ENCODE measurements at regions not wholly inside any gene's neighbourhood (a gene's known extent, or its start where the extent isn't known, plus 50 kb on each side); places are given as distances from the start of the nearest gene placed in this dataset.
"Not testable (repeated sequence)": the region's sequence is repeated elsewhere in the genome, so short reads cannot be mapped to it uniquely, and the experiment has no call there.

DNA sequence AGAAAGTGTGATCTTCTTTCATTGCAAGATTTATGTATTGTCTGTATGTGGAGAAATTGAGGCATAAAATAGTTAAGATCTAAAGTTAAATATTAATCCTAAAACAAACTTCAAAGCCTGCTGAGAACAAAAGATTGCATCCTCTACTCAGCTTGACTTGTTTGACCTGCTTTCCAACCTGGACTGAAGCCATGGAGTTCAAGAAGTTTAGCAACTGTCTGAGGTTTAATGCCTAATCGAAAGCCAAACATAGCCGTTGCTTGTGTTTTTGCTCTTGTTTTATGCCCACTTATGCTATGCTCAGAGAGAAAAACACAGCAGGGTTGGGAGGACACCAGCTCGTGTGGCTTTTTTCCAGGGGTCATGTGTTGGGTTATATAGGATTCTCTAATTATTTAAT, 135.6 kb downstream of the NUFIP1 start:
- TF ChIP-seq CTCF (IDR thresholded peaks at IDR 0.05; ENCODE audit: insufficient read depth, low read depth, low read length, missing control alignments), result no peak
- DNase-seq (ENCODE audit: low read depth), result no peak
- no peak overlapping the region for H3K4me3 ChIP-seq (ENCODE audit: low read depth, low read length)

GRCh38 chr13:44848920-44849676, 140.2 kb downstream of the NUFIP1 start:
- no peak for TF ChIP-seq CTCF (IDR thresholded peaks at IDR 0.05; ENCODE audit: insufficient read depth, low read depth, low read length, missing control alignments)
- DNase-seq (ENCODE audit: low read depth), result no peak
- no peak overlapping the region for H3K4me3 ChIP-seq (ENCODE audit: low read depth, low read length)

- DNase-seq (ENCODE audit: low read depth); H3K4me3 ChIP-seq (ENCODE audit: low read depth, low read length): not testable (repeated sequence)
These were observed 143.8 kb downstream of the NUFIP1 start for GRCh38 chr13:44845281-44846058.

DNA sequence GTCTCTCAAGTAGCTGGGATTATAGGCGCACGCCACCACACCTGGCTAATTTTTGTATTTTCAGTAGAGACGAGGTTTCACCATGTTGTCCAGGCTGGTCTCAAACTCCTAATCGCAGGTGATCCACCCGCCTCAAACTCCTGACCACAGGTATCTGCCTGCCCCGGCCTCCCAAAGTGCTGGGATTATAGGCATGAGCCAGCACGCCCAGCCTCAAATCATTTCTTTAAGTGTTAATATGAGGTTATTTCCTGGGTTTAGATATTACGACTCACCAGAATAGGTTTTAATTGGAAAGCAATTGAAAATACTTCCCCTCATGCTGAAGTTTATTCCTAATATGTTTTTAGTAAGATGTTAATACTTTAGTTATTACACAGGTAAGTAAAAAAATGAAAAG, 144.5 kb downstream of the NUFIP1 start:
- no peak for DNase-seq (ENCODE audit: low read depth)
- TF ChIP-seq CTCF (IDR thresholded peaks at IDR 0.05; ENCODE audit: insufficient read depth, low read depth, low read length, missing control alignments), result no peak
- no peak overlapping the region for H3K4me3 ChIP-seq (ENCODE audit: low read depth, low read length)

GRCh38 chr13:44843403-44843802, 145.9 kb downstream of the NUFIP1 start:
- no peak for DNase-seq (ENCODE audit: low read depth)
- no peak overlapping the region for H3K4me3 ChIP-seq (ENCODE audit: low read depth, low read length)
- TF ChIP-seq CTCF (IDR thresholded peaks at IDR 0.05; ENCODE audit: insufficient read depth, low read depth, low read length, missing control alignments), result no peak

DNA sequence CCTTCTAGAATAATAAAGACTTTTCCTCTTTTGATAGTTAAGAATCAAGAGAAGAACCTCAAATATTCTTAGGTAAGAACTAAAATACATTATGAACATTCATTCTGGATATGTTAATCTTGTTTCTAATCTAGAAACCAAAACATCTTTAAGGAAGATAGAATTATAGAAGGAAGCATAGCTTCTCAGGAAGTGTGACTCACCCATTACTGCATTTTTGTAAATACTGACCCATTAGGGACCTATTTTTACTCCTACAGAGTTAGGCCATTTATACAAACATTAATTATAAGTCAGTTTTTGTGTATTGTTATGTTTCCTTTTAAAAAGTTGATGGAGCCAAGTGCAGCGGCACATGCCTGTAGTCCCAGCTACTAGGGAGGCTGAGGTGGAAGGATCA, 147.1 kb downstream of the NUFIP1 start:
- no peak for TF ChIP-seq CTCF (IDR thresholded peaks at IDR 0.05; ENCODE audit: insufficient read depth, low read depth, low read length, missing control alignments)
- no peak overlapping the region for H3K4me3 ChIP-seq (ENCODE audit: low read depth, low read length)
- no peak for DNase-seq (ENCODE audit: low read depth)

- H3K4me3 ChIP-seq (ENCODE audit: low read depth, low read length), result no peak overlapping the region
- no peak for DNase-seq (ENCODE audit: low read depth)
- no peak for TF ChIP-seq CTCF (IDR thresholded peaks at IDR 0.05; ENCODE audit: insufficient read depth, low read depth, low read length, missing control alignments)
These were observed 149.1 kb downstream of the NUFIP1 start for GRCh38 chr13:44840131-44840530.
